ENCODE measurements at regions not wholly inside any gene's neighbourhood (a gene's known extent, or its start where the extent isn't known, plus 50 kb on each side); places are given as distances from the start of the nearest gene placed in this dataset.

DNA sequence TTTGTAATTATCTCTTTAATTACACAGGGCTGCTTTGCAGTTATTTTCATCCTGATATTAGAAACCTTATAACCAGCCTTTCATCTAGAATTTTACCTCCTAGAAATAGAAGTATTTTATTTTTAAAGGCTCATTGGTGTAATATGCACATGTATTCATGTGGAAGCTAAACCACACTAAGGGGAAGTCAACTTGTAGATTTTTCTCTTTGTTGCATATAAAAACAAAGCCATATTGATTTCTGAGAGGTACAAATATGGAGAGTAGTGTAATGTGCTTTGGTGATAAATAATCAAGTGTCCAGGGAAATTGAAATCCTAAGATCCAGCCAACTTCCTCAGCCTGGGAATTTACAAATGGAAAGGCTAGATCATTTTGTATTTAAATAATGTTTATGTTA, 301.2 kb downstream of the LRATD1 start:
- ChIA-PET CTCF (ENCODE audit: low intra/inter-chr PET ratio) (no interaction called here), POLR2A (no interaction called here)
- in situ Hi-C loops (cut with MboI) = no loop called here
- ATAC-seq (no peak), FAIRE-seq (no peak), DNase-seq (ENCODE audit: extremely low read depth in 1 of 4, low spot score in 3 of 4) (no peak)
- no peak overlapping the region for H2AFZ ChIP-seq (ENCODE audit: low read depth, low read length)
- H3K27ac ChIP-seq (ENCODE audit: extremely low read depth, low read depth, low read length) = no peak overlapping the region
- no peak overlapping the region for H3K4me3 ChIP-seq
- no TSS peak for BruUV-seq (replicated peaks)
- no peak overlapping the region for H3K4me2 ChIP-seq (ENCODE audit: insufficient read depth, low read length)
- H3K27me3 ChIP-seq (ENCODE audit: control insufficient read depth in 2 of 2, insufficient read depth in 2 of 2, low read length in 2 of 2) = no peaks in the 10 kb centered on the region
- no peaks in the 10 kb centered on the region for H3K9me1 ChIP-seq (ENCODE audit: control insufficient read depth, insufficient read depth, low read length)
- H3K9ac ChIP-seq (ENCODE audit: insufficient read depth in 1 of 2, low read depth in 2 of 2, low read length in 2 of 2) = no peak overlapping the region
- no peaks in the 10 kb centered on the region for H3K9me3 ChIP-seq (replicated peaks; ENCODE audit: control insufficient read depth, insufficient read depth, low read depth, low read length)
- intact Hi-C loops (cut with micrococcal nuclease) = no loop called here
- H3K4me1 ChIP-seq (replicated peaks in 1 of 2; ENCODE audit: control insufficient read depth in 2 of 2, insufficient read depth in 2 of 2, low read length in 2 of 2) = no peaks in the 10 kb centered on the region
- no peaks in the 10 kb centered on the region for H3K36me3 ChIP-seq (ENCODE audit: control insufficient read depth, insufficient read depth, low read length)
- no peaks in the 10 kb centered on the region for H3K79me2 ChIP-seq (ENCODE audit: control insufficient read depth, insufficient read depth, low read length)
- H4K20me1 ChIP-seq (replicated peaks; ENCODE audit: control insufficient read depth, insufficient read depth, low read length) = no peaks in the 10 kb centered on the region
- TF ChIP-seq XRCC3 (IDR thresholded peaks at IDR 0.05) (no peak), SMAD1 (IDR thresholded peaks at IDR 0.05; ENCODE audit: low read depth, low read length, partially characterized antibody) (no peak), KLF1 (tag; IDR thresholded peaks at IDR 0.05) (no peak), ZNF224 (CRISPR knock-in tag; IDR thresholded peaks at IDR 0.05) (no peak), NELFE (IDR thresholded peaks at IDR 0.05; ENCODE audit: insufficient read depth, insufficient read length) (no peak), FOXK1 (CRISPR knock-in tag; IDR thresholded peaks at IDR 0.05; ENCODE audit: borderline replicate concordance) (no peak), TBP (optimal IDR thresholded peaks at IDR 0.05; ENCODE audit: low read depth, low read length) (no peak), EP300 (IDR thresholded peaks at IDR 0.05; ENCODE audit: low read length) (no peak), LEF1 (IDR thresholded peaks at IDR 0.05) (no peak), FOXM1 (IDR thresholded peaks at IDR 0.05; ENCODE audit: low read depth) (no peak), FOXM1 (CRISPR knock-in tag; IDR thresholded peaks at IDR 0.05; ENCODE audit: low read depth) (no peak)
- TF ChIP-seq, protein P1, sequence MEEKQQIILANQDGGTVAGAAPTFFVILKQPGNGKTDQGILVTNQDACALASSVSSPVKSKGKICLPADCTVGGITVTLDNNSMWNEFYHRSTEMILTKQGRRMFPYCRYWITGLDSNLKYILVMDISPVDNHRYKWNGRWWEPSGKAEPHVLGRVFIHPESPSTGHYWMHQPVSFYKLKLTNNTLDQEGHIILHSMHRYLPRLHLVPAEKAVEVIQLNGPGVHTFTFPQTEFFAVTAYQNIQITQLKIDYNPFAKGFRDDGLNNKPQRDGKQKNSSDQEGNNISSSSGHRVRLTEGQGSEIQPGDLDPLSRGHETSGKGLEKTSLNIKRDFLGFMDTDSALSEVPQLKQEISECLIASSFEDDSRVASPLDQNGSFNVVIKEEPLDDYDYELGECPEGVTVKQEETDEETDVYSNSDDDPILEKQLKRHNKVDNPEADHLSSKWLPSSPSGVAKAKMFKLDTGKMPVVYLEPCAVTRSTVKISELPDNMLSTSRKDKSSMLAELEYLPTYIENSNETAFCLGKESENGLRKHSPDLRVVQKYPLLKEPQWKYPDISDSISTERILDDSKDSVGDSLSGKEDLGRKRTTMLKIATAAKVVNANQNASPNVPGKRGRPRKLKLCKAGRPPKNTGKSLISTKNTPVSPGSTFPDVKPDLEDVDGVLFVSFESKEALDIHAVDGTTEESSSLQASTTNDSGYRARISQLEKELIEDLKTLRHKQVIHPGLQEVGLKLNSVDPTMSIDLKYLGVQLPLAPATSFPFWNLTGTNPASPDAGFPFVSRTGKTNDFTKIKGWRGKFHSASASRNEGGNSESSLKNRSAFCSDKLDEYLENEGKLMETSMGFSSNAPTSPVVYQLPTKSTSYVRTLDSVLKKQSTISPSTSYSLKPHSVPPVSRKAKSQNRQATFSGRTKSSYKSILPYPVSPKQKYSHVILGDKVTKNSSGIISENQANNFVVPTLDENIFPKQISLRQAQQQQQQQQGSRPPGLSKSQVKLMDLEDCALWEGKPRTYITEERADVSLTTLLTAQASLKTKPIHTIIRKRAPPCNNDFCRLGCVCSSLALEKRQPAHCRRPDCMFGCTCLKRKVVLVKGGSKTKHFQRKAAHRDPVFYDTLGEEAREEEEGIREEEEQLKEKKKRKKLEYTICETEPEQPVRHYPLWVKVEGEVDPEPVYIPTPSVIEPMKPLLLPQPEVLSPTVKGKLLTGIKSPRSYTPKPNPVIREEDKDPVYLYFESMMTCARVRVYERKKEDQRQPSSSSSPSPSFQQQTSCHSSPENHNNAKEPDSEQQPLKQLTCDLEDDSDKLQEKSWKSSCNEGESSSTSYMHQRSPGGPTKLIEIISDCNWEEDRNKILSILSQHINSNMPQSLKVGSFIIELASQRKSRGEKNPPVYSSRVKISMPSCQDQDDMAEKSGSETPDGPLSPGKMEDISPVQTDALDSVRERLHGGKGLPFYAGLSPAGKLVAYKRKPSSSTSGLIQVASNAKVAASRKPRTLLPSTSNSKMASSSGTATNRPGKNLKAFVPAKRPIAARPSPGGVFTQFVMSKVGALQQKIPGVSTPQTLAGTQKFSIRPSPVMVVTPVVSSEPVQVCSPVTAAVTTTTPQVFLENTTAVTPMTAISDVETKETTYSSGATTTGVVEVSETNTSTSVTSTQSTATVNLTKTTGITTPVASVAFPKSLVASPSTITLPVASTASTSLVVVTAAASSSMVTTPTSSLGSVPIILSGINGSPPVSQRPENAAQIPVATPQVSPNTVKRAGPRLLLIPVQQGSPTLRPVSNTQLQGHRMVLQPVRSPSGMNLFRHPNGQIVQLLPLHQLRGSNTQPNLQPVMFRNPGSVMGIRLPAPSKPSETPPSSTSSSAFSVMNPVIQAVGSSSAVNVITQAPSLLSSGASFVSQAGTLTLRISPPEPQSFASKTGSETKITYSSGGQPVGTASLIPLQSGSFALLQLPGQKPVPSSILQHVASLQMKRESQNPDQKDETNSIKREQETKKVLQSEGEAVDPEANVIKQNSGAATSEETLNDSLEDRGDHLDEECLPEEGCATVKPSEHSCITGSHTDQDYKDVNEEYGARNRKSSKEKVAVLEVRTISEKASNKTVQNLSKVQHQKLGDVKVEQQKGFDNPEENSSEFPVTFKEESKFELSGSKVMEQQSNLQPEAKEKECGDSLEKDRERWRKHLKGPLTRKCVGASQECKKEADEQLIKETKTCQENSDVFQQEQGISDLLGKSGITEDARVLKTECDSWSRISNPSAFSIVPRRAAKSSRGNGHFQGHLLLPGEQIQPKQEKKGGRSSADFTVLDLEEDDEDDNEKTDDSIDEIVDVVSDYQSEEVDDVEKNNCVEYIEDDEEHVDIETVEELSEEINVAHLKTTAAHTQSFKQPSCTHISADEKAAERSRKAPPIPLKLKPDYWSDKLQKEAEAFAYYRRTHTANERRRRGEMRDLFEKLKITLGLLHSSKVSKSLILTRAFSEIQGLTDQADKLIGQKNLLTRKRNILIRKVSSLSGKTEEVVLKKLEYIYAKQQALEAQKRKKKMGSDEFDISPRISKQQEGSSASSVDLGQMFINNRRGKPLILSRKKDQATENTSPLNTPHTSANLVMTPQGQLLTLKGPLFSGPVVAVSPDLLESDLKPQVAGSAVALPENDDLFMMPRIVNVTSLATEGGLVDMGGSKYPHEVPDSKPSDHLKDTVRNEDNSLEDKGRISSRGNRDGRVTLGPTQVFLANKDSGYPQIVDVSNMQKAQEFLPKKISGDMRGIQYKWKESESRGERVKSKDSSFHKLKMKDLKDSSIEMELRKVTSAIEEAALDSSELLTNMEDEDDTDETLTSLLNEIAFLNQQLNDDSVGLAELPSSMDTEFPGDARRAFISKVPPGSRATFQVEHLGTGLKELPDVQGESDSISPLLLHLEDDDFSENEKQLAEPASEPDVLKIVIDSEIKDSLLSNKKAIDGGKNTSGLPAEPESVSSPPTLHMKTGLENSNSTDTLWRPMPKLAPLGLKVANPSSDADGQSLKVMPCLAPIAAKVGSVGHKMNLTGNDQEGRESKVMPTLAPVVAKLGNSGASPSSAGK (IDR thresholded peaks at IDR 0.05) = no peak

Measured in K562 (cell line).